H1 (cell line): ENCODE measurements at regions not wholly inside any gene's neighbourhood (a gene's known extent, or its start where the extent isn't known, plus 50 kb on each side); places are given as distances from the start of the nearest gene placed in this dataset.

ENCODE experiments used
- CBX8 ChIP-seq: fragments of 300-800, 300-1000 bp; sonication (generic); IDR thresholded peaks from 2 replicates; pipeline ENCODE4 v1.7.1; 2016; ENCODE audit warnings: low read depth, low read length, borderline replicate concordance
- CEBPB ChIP-seq: IDR thresholded peaks from 2 replicates; pipeline ENCODE4 v1.6.1; 2012; ENCODE audit warnings: low read depth, low read length
- CHD1 ChIP-seq: IDR thresholded peaks from 2 replicates; pipeline ENCODE4 v1.6.1; 2012; ENCODE audit warnings: low read depth, low read length, improper control_type of control experiment
- HDAC2 ChIP-seq, 2 experiments: fragments of 300-600 bp in 1 of 2; sonication (generic) in 1 of 2; IDR thresholded peaks; 2 replicates each; pipeline ENCODE4 v1.6.1; 2011 to 2012; ENCODE audit warnings: low read depth in 2 of 2, low read length in 2 of 2, mild to moderate bottlenecking in 2 of 2, moderate library complexity in 2 of 2, borderline replicate concordance in 1 of 2, inconsistent platforms in 1 of 2
- TAF7 ChIP-seq: optimal IDR thresholded peaks from 2 replicates; pipeline ENCODE3; 2011; ENCODE audit warnings: low read depth, mild to moderate bottlenecking, inconsistent platforms, low read length, moderate library complexity, borderline replicate concordance

- TF ChIP-seq CHD1 (no peak), TAF7 (no peak), HDAC2 (IDR thresholded peaks at IDR 0.05; ENCODE audit: borderline replicate concordance in 1 of 2, low read depth in 2 of 2, low read length in 2 of 2) (no peak), CBX8 (no peak), CEBPB (no peak)
These were observed 188.1 kb downstream of the QDPR start (continued) for GRCh38 chr4:17323554-17324385.
